Cardiac fibroblast (primary cell): ENCODE measurements at regions not wholly inside any gene's neighbourhood (a gene's known extent, or its start where the extent isn't known, plus 50 kb on each side); places are given as distances from the start of the nearest gene placed in this dataset.
"Not testable (repeated sequence)": the region's sequence is repeated elsewhere in the genome, so short reads cannot be mapped to it uniquely, and the experiment has no call there.

ENCODE experiments used
- DNase-seq, 2 donors: peaks; one replicate each; pipeline versions ENCODE4 v3.0.0 to v3.0.0-alpha.2; 2010; ENCODE audit warnings: low read depth in 2 of 2
- H3K4me3 ChIP-seq, 2 donors: replicated peaks in 1 of 2; 1 replicate in 1 of 2; 2 replicates in 1 of 2; pipeline ENCODE4 v1.5.1; 2011; ENCODE audit warnings: low read depth in 2 of 2, low read length in 2 of 2, mild to moderate bottlenecking in 2 of 2, moderate library complexity in 1 of 2
- TF ChIP-seq, protein P1 (sequence below): IDR thresholded peaks from one replicate; pipeline ENCODE4 v1.5.1; 2011; ENCODE audit warnings: low read depth, mild to moderate bottlenecking, low read length, inconsistent platforms

DNA sequence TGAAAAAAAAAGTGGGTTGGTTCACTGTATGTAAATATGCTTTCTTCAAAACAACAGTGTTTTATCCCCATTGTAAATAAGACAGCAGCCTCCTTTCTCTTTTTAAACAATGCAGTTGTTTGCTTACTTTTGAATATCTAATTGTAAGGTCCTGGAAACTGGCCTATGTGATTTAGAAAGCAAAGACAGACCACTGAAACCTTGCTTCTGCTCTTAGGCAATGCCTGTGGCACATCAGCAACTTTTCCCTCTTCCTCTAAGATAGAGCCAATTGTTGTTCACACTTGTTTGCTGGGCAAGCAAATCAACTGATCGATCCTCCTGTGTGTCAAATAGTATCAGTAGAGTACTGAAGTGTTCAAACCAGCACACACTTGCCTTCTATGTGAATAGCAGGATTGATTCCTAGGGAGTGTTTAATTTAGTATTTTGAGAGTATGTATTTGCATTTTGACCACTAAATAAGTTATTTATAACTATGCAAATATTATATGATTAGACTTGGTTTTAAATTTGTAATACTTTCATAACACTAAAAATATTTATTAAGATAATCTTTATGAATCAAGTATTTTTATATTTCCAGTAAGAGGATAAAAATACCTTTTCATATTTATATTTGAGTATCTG, 55.4 kb upstream of the GRPR start:
- TF ChIP-seq, protein P1, sequence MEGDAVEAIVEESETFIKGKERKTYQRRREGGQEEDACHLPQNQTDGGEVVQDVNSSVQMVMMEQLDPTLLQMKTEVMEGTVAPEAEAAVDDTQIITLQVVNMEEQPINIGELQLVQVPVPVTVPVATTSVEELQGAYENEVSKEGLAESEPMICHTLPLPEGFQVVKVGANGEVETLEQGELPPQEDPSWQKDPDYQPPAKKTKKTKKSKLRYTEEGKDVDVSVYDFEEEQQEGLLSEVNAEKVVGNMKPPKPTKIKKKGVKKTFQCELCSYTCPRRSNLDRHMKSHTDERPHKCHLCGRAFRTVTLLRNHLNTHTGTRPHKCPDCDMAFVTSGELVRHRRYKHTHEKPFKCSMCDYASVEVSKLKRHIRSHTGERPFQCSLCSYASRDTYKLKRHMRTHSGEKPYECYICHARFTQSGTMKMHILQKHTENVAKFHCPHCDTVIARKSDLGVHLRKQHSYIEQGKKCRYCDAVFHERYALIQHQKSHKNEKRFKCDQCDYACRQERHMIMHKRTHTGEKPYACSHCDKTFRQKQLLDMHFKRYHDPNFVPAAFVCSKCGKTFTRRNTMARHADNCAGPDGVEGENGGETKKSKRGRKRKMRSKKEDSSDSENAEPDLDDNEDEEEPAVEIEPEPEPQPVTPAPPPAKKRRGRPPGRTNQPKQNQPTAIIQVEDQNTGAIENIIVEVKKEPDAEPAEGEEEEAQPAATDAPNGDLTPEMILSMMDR = no peak

DNA sequence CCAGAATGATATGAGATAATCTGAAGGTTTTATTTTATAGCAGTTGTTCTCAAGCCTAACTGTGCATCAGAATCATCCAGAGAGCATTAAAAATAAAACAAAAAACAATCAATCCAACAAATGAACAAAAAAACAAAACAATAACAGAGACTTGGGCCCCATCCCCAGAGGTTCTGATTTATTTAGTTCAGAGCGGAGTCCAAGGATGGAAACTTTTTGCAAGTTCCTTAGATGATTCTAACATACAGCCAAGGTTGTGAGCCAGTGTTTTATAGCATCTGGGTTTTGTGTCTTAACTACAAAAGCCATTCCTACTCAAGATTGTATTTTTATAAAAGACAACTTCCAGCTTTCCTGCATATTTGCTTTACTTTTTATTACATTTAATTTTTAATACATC, 59.4 kb upstream of the GRPR start:
- TF ChIP-seq, protein P1 = no peak
- no peak overlapping the region for H3K4me3 ChIP-seq
- DNase-seq = no peak

More for the DNA sequence above, 55.4 kb upstream of the GRPR start:
- no peak overlapping the region for H3K4me3 ChIP-seq
- no peak for DNase-seq

DNA sequence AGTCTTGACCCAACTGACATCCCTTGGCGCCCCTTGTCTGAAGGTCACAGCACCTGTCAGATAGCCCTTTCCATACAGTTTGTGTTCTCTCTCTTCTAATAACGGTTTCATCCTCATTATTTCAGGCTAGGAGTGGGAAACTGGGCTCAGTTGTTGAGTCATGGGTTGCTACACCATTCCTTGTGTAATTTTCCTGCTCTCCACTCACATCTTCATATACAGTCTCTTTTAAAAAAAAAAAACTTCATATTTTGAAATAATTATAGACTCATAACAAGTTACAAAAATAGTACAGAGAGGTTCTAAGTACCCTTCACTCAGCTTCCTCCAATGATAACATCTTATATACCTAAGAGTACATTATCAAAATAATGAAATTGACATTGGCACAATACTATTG, 60.2 kb upstream of the GRPR start:
- DNase-seq = no peak
- TF ChIP-seq, protein P1 = no peak
- no peak overlapping the region for H3K4me3 ChIP-seq

DNA sequence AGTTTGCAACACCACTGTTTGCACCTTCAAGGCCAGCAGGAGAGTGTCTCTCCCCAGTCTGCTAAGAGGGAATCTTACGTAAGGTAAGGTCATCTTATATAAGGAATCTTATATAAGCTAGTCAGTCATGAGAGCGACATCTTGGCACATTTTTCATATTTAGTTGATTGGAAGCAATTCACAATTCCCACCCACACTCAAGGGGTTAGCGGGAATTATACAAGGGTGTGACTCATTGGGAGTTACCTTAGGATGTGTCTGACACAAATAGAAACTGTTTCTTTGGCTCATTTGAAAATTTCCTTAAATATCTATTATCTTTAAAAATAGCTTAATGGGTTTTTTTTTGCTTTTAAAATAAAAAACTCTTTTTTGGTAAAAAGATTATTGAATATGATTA, 62.1 kb upstream of the GRPR start:
- no peak for DNase-seq
- TF ChIP-seq, protein P1 = no peak
- no peak overlapping the region for H3K4me3 ChIP-seq

DNA sequence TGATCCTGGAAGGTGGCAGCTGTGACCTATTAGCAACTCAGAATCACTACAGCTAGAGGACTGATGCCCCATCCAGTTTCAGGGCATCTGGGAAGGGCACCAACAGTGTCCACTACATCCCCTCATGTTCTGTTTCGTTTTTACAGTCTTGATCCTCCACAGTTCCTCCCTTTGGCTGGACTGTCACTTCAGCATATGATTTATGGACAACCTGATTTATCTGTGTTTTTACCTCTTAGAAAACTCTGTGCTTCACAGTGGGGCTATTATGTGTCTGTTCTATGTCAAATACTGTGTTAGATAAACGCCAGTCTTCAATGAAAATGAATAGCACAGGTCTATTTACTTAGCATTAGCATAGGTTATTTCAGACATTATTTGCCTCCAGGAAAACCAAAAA, 63.1 kb upstream of the GRPR start:
- H3K4me3 ChIP-seq = no peak overlapping the region
- TF ChIP-seq, protein P1 = no peak
- DNase-seq = no peak

DNA sequence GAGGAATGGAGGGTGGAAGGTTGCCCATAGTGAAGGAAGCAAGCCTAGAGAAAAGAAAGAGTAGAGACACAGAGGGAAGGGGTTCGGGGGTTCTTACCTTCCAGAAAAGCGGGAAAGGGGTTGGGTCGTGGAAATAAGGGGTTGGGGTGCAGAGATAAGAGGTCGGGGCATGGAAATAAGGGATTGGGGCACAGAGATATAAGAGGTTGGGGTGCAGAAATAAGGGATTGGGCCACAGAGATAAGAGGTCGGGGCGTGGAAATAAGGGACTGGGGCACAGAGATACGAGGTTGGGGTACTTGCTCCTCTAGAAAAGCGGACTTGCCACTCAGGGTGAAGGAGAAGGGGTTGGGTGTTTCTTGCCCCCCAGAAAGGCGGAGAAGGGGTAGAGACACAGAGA, 74.2 kb upstream of the GRPR start:
- DNase-seq, H3K4me3 ChIP-seq: not testable (repeated sequence)

DNA sequence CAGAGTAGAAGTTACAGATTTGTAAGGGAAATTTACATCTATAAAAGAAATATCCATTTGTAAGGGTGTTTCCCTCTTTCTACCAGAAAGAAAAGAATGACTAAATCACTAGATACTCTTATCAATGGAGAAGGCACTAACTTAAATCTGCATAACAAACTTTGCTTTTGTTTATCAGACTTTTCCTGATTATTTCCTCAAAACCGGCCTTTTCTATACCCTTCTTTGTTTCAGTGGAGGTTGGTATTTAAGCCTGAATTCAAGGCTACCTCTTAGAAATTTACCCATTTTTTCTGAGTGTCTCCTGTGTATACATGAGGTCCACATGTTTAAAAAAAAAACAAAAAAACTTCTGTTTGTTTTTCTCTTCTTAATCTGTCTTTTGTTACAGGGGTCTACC, 80.4 kb upstream of the GRPR start:
- no peak overlapping the region for H3K4me3 ChIP-seq
- no peak for DNase-seq
- TF ChIP-seq, protein P1 = no peak
